BE2C (cell line): ENCODE measurements at regions not wholly inside any gene's neighbourhood (a gene's known extent, or its start where the extent isn't known, plus 50 kb on each side); places are given as distances from the start of the nearest gene placed in this dataset.

ENCODE experiments used
- DNase-seq: peaks from one replicate; pipeline ENCODE4 v3.0.0-alpha.2; 2020
- H3K27me3 ChIP-seq: fragments of 250-450 bp; sonication (Bioruptor Pico); 2 replicates; pipeline ENCODE4 v1.5.1; 2020; ENCODE audit warnings: mild to moderate bottlenecking
- H3K36me3 ChIP-seq: fragments of 250-450 bp; sonication (Bioruptor Pico); 2 replicates; pipeline ENCODE4 v1.5.1; 2020; ENCODE audit warnings: mild to moderate bottlenecking
- H3K4me1 ChIP-seq: fragments of 250-450 bp; sonication (Bioruptor Pico); 2 replicates; pipeline ENCODE4 v1.5.1; 2020
- H3K4me3 ChIP-seq: 2 replicates; pipeline ENCODE4 v1.5.1; 2011; ENCODE audit warnings: low read depth, low read length
- H3K9me3 ChIP-seq: fragments of 250-450 bp; sonication (Bioruptor Pico); 2 replicates; pipeline ENCODE4 v1.5.1; 2020
- TF ChIP-seq, protein P1 (sequence below): IDR thresholded peaks from 2 replicates; pipeline ENCODE4 v1.5.1; 2012; ENCODE audit warnings: mild to moderate bottlenecking, low read depth, low read length

DNA sequence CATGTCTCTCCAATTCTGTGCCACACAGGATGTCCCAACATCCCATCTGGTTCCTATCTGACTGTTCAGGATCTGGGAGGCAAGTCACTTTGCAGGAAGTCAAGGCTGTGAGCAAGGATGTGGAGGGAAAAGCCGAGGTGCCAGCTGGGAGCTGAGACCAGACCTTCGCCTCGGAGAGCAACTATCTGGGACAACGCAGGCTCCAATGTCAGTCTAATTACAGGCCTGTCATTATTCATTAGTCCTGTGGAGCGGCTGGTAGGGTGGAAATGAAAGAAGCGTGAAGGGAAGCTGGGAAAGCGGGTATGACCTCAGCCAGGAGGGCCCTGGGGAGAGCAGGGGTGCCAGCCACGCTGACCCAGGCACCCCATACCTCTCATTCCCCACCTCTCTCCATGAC, 147.3 kb downstream of the UNC5CL start:
- Histone ChIP-seq H3K9me3 (no peaks in the 10 kb centered on the region), H3K27me3 (no peaks in the 10 kb centered on the region)
- TF ChIP-seq, protein P1, sequence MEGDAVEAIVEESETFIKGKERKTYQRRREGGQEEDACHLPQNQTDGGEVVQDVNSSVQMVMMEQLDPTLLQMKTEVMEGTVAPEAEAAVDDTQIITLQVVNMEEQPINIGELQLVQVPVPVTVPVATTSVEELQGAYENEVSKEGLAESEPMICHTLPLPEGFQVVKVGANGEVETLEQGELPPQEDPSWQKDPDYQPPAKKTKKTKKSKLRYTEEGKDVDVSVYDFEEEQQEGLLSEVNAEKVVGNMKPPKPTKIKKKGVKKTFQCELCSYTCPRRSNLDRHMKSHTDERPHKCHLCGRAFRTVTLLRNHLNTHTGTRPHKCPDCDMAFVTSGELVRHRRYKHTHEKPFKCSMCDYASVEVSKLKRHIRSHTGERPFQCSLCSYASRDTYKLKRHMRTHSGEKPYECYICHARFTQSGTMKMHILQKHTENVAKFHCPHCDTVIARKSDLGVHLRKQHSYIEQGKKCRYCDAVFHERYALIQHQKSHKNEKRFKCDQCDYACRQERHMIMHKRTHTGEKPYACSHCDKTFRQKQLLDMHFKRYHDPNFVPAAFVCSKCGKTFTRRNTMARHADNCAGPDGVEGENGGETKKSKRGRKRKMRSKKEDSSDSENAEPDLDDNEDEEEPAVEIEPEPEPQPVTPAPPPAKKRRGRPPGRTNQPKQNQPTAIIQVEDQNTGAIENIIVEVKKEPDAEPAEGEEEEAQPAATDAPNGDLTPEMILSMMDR, result no peak

GRCh38 chr6:40891131-40891530, 147.9 kb downstream of the UNC5CL start:
- DNase-seq, result no peak
- TF ChIP-seq, protein P1, result no peak
- no peaks in the 10 kb centered on the region for H3K9me3 ChIP-seq
- H3K4me3 ChIP-seq, result no peak overlapping the region
- no peaks in the 10 kb centered on the region for H3K36me3 ChIP-seq
- H3K4me1 ChIP-seq, result peaks cover 47% of the 10 kb centered on the region
- no peaks in the 10 kb centered on the region for H3K27me3 ChIP-seq

More for the DNA sequence above, 147.3 kb downstream of the UNC5CL start:
- DNase-seq, result no peak
- Histone ChIP-seq H3K36me3 (no peaks in the 10 kb centered on the region), H3K4me3 (no peak overlapping the region), H3K4me1 (peaks cover 42% of the 10 kb centered on the region)

GRCh38 chr6:40889137-40889832, 149.7 kb downstream of the UNC5CL start:
- Histone ChIP-seq H3K36me3 (no peaks in the 10 kb centered on the region), H3K27me3 (no peaks in the 10 kb centered on the region), H3K4me1 (peaks cover 51% of the 10 kb centered on the region), H3K4me3 (no peak overlapping the region), H3K9me3 (no peaks in the 10 kb centered on the region)
- DNase-seq, result no peak
- TF ChIP-seq, protein P1, result no peak

DNA sequence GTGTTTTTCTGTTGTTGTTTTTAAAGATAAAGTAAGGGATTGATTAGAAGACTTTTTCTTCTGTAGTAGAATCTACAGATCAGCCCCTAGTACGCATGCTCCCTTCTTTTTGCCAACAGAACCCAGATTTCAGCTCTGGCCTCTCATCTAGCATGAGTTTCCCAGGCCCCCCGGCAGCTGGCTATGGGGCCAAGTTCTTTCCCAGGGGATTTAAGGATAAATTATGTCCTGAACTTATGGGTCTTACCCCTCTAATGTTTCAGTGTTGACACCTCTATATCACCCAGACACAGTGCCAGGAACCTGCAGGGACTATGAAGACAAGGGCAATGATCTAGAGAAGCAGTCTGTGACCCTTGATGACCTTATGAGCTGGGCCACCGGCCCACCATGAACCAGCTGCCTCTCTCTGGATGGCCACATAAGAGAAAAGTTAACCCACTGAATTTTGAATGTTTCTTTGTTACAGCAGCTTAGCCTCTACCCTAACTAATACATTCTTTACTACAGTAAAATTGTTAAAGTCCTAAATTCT, 150.5 kb downstream of the UNC5CL start:
- peak; percentile 54 for DNase-seq
- TF ChIP-seq, protein P1, result no peak
- H3K9me3 ChIP-seq, result no peaks in the 10 kb centered on the region
- H3K4me3 ChIP-seq, result no peak overlapping the region
- H3K36me3 ChIP-seq, result no peaks in the 10 kb centered on the region
- H3K27me3 ChIP-seq, result no peaks in the 10 kb centered on the region
- H3K4me1 ChIP-seq, result peaks cover 51% of the 10 kb centered on the region

GRCh38 chr6:40887792-40888340, 151.2 kb downstream of the UNC5CL start:
- Histone ChIP-seq H3K27me3 (no peaks in the 10 kb centered on the region), H3K4me3 (no peak overlapping the region), H3K4me1 (peaks cover 53% of the 10 kb centered on the region), H3K36me3 (no peaks in the 10 kb centered on the region), H3K9me3 (no peaks in the 10 kb centered on the region)
- TF ChIP-seq, protein P1, result no peak
- peak; percentile 78 for DNase-seq
